ENCODE measurements at regions not wholly inside any gene's neighbourhood (a gene's known extent, or its start where the extent isn't known, plus 50 kb on each side); places are given as distances from the start of the nearest gene placed in this dataset.

GRCh38 chr4:66178906-66179305, 508.6 kb upstream of the EPHA5 start:
- no peak for DNase-seq

GRCh38 chr4:66169341-66169740, 499.1 kb upstream of the EPHA5 start:
- no peak overlapping the region for H3K27ac ChIP-seq (ENCODE audit: low read length)
- no peak overlapping the region for H3K9ac ChIP-seq (ENCODE audit: low read length)
- no peaks in the 10 kb centered on the region for H3K36me3 ChIP-seq (replicated peaks; ENCODE audit: insufficient read depth, low read length)
- no peaks in the 10 kb centered on the region for H3F3A ChIP-seq (ENCODE audit: insufficient read depth, low read length)
- no peaks in the 10 kb centered on the region for H3K4me1 ChIP-seq (ENCODE audit: low read length)
- H3K79me2 ChIP-seq (ENCODE audit: low read length) = no peaks in the 10 kb centered on the region
- H3K4me3 ChIP-seq (ENCODE audit: low read length) = no peak overlapping the region
- DNase-seq = no peak
- H3K9me3 ChIP-seq (replicated peaks; ENCODE audit: insufficient read depth, low read length) = no peaks in the 10 kb centered on the region
- no peaks in the 10 kb centered on the region for H3K27me3 ChIP-seq (replicated peaks; ENCODE audit: insufficient read depth, low read length)
- H2AFZ ChIP-seq (ENCODE audit: low read length) = no peak overlapping the region
- H3K4me2 ChIP-seq (ENCODE audit: low read depth, low read length) = no peak overlapping the region
- no peaks in the 10 kb centered on the region for H4K20me1 ChIP-seq (ENCODE audit: insufficient read depth, low read length)
- TF ChIP-seq EZH2 (optimal IDR thresholded peaks at IDR 0.05; ENCODE audit: low read depth, low read length) = no peak
- no peak for TF ChIP-seq CTCF (IDR thresholded peaks at IDR 0.05; ENCODE audit: low read length)
- no peak for TF ChIP-seq EZH2phosphoT487 (IDR thresholded peaks at IDR 0.05; ENCODE audit: low read length)
- no peaks in the 10 kb centered on the region for H3K9me2 ChIP-seq (replicated peaks; ENCODE audit: insufficient read depth, low read length)

More at GRCh38 chr4:66178906-66179305, 508.6 kb upstream of the EPHA5 start:
- H3K9ac ChIP-seq (ENCODE audit: low read length) = no peak overlapping the region
- no peaks in the 10 kb centered on the region for H3K9me2 ChIP-seq (replicated peaks; ENCODE audit: insufficient read depth, low read length)
- no peaks in the 10 kb centered on the region for H3K9me3 ChIP-seq (replicated peaks; ENCODE audit: insufficient read depth, low read length)
- H3K4me3 ChIP-seq (ENCODE audit: low read length) = no peak overlapping the region
- no peaks in the 10 kb centered on the region for H3K4me1 ChIP-seq (ENCODE audit: low read length)
- H3F3A ChIP-seq (ENCODE audit: insufficient read depth, low read length) = no peaks in the 10 kb centered on the region
- no peak overlapping the region for H3K27ac ChIP-seq (ENCODE audit: low read length)
- H3K79me2 ChIP-seq (ENCODE audit: low read length) = no peaks in the 10 kb centered on the region
- H3K4me2 ChIP-seq (ENCODE audit: low read depth, low read length) = no peak overlapping the region
- TF ChIP-seq CTCF (IDR thresholded peaks at IDR 0.05; ENCODE audit: low read length) = no peak
- no peak for TF ChIP-seq EZH2 (optimal IDR thresholded peaks at IDR 0.05; ENCODE audit: low read depth, low read length)
- no peak for TF ChIP-seq EZH2phosphoT487 (IDR thresholded peaks at IDR 0.05; ENCODE audit: low read length)
- H3K36me3 ChIP-seq (replicated peaks; ENCODE audit: insufficient read depth, low read length) = no peaks in the 10 kb centered on the region
- no peak overlapping the region for H2AFZ ChIP-seq (ENCODE audit: low read length)
- no peaks in the 10 kb centered on the region for H4K20me1 ChIP-seq (ENCODE audit: insufficient read depth, low read length)
- no peaks in the 10 kb centered on the region for H3K27me3 ChIP-seq (replicated peaks; ENCODE audit: insufficient read depth, low read length)

GRCh38 chr4:66164869-66165268, 494.6 kb upstream of the EPHA5 start:
- Histone ChIP-seq H3K9me3 (replicated peaks; ENCODE audit: insufficient read depth, low read length) (no peaks in the 10 kb centered on the region), H3K9me2 (replicated peaks; ENCODE audit: insufficient read depth, low read length) (no peaks in the 10 kb centered on the region), H3F3A (ENCODE audit: insufficient read depth, low read length) (no peaks in the 10 kb centered on the region), H3K79me2 (ENCODE audit: low read length) (no peaks in the 10 kb centered on the region), H3K27ac (ENCODE audit: low read length) (no peak overlapping the region), H3K27me3 (replicated peaks; ENCODE audit: insufficient read depth, low read length) (no peaks in the 10 kb centered on the region), H3K4me3 (ENCODE audit: low read length) (no peak overlapping the region), H3K9ac (ENCODE audit: low read length) (no peak overlapping the region), H2AFZ (ENCODE audit: low read length) (no peak overlapping the region), H3K4me2 (ENCODE audit: low read depth, low read length) (no peak overlapping the region), H4K20me1 (ENCODE audit: insufficient read depth, low read length) (no peaks in the 10 kb centered on the region), H3K36me3 (replicated peaks; ENCODE audit: insufficient read depth, low read length) (no peaks in the 10 kb centered on the region), H3K4me1 (ENCODE audit: low read length) (no peaks in the 10 kb centered on the region)
- TF ChIP-seq EZH2phosphoT487 (IDR thresholded peaks at IDR 0.05; ENCODE audit: low read length) = no peak
- no peak for TF ChIP-seq CTCF (IDR thresholded peaks at IDR 0.05; ENCODE audit: low read length)
- no peak for TF ChIP-seq EZH2 (optimal IDR thresholded peaks at IDR 0.05; ENCODE audit: low read depth, low read length)
- no peak for DNase-seq

Data from MM.1S (cell line).